ENCODE measurements at regions not wholly inside any gene's neighbourhood (a gene's known extent, or its start where the extent isn't known, plus 50 kb on each side); places are given as distances from the start of the nearest gene placed in this dataset.

- POLR2A ChIA-PET = no interaction called here
- TF ChIP-seq FOSL1 (IDR thresholded peaks at IDR 0.05; ENCODE audit: low read depth) = no peak
- no peak for TF ChIP-seq ZFX (IDR thresholded peaks at IDR 0.05)
Measured at GRCh38 chr9:28832168-28832770, 1259.0 kb upstream of the C9orf72 start.

GRCh38 chr9:28834156-28834555 is 1260.9 kb upstream of the C9orf72 start:
- Histone ChIP-seq H3K9ac (ENCODE audit: low read length) (no peak overlapping the region), H3K79me2 (ENCODE audit: insufficient read depth, low read length) (no peaks in the 10 kb centered on the region), H3K9me3 (ENCODE audit: control insufficient read depth in 1 of 2, insufficient read depth in 1 of 2, low read depth in 1 of 2, low read length in 2 of 2) (peaks cover 0 to 4% of the 10 kb centered on the region in 2 experiments; a peak in 2 of 4 replicates), H4K20me1 (ENCODE audit: insufficient read depth) (no peaks in the 10 kb centered on the region), H3K9me2 (ENCODE audit: insufficient read depth) (no peaks in the 10 kb centered on the region), H3K36me3 (ENCODE audit: control insufficient read depth in 1 of 2, insufficient read depth in 2 of 2, low read length in 2 of 2) (no peaks in the 10 kb centered on the region), H3K27me3 (ENCODE audit: insufficient read depth, low read length) (no peaks in the 10 kb centered on the region), H3K27ac (ENCODE audit: low read depth, low read length) (no peak overlapping the region), H3K4me3 (replicated peaks in 1 of 2; ENCODE audit: low read depth in 1 of 2, low read length in 2 of 2) (no peak overlapping the region), H2AFZ (ENCODE audit: low read depth, low read length, poor library complexity, severe bottlenecking) (no peak overlapping the region), H3K4me2 (ENCODE audit: low read length) (no peak overlapping the region), H3K4me1 (ENCODE audit: control insufficient read depth in 1 of 2, insufficient read depth in 2 of 2, low read length in 2 of 2) (no peaks in the 10 kb centered on the region)
- ATAC-seq (no peak), DNase-seq (ENCODE audit: low read depth, low spot score) (no peak)
- RAD21 ChIA-PET (ENCODE audit: low non-redundant PET in 1 of 2, low total read pairs in 2 of 2, uncharacterized antibody in 2 of 2, unreplicated experiment in 2 of 2) = no interaction called here
- POLR2A ChIA-PET = no interaction called here
- no TSS peak for BruUV-seq (replicated peaks)
- intact Hi-C loops (cut with micrococcal nuclease) = no loop called here
- CTCF ChIA-PET = no interaction called here
- TF ChIP-seq EGR1 (IDR thresholded peaks at IDR 0.05; ENCODE audit: low read depth) (no peak), CBX3 (IDR thresholded peaks at IDR 0.05; ENCODE audit: low read depth) (no peak), YY1 (IDR thresholded peaks at IDR 0.05; ENCODE audit: extremely low read depth, insufficient replicate concordance, low read depth, low read length) (no peak), ZFX (IDR thresholded peaks at IDR 0.05) (no peak), SP1 (IDR thresholded peaks at IDR 0.05; ENCODE audit: low read depth) (no peak), EZH2 (IDR thresholded peaks at IDR 0.05) (no peak), ELF1 (IDR thresholded peaks at IDR 0.05; ENCODE audit: borderline replicate concordance, low read depth) (no peak), TCF7L2 (IDR thresholded peaks at IDR 0.05; ENCODE audit: borderline replicate concordance, extremely low read depth, insufficient read depth, insufficient read length) (no peak), SRF (IDR thresholded peaks at IDR 0.05; ENCODE audit: low read depth) (no peak), MAX (IDR thresholded peaks at IDR 0.05) (no peak), CTCF (IDR thresholded peaks at IDR 0.05 in 2 of 3, conservative IDR thresholded peaks at IDR 0.05 in 1 of 3; ENCODE audit: borderline replicate concordance in 1 of 3, insufficient read depth in 1 of 3, low read depth in 2 of 3, low read length in 2 of 3) (no peak), CEBPB (IDR thresholded peaks at IDR 0.05; ENCODE audit: low read depth) (no peak), FOSL1 (IDR thresholded peaks at IDR 0.05; ENCODE audit: low read depth) (no peak), ZNF274 (IDR thresholded peaks at IDR 0.05; ENCODE audit: low read depth, low read length) (no peak), EZH2phosphoT487 (IDR thresholded peaks at IDR 0.05; ENCODE audit: borderline replicate concordance) (no peak)
- TF ChIP-seq, protein P1, sequence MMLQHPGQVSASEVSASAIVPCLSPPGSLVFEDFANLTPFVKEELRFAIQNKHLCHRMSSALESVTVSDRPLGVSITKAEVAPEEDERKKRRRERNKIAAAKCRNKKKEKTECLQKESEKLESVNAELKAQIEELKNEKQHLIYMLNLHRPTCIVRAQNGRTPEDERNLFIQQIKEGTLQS (IDR thresholded peaks at IDR 0.05) = no peak

More at GRCh38 chr9:28832168-28832770, 1259.0 kb upstream of the C9orf72 start:
- RAD21 ChIA-PET (ENCODE audit: low non-redundant PET in 1 of 2, low total read pairs in 2 of 2, uncharacterized antibody in 2 of 2, unreplicated experiment in 2 of 2) = no interaction called here
- Histone ChIP-seq H2AFZ (ENCODE audit: low read depth, low read length, poor library complexity, severe bottlenecking) (no peak overlapping the region), H3K79me2 (ENCODE audit: insufficient read depth, low read length) (no peaks in the 10 kb centered on the region), H3K27me3 (ENCODE audit: insufficient read depth, low read length) (no peaks in the 10 kb centered on the region), H3K4me1 (ENCODE audit: control insufficient read depth in 1 of 2, insufficient read depth in 2 of 2, low read length in 2 of 2) (no peaks in the 10 kb centered on the region), H3K9me3 (ENCODE audit: control insufficient read depth in 1 of 2, insufficient read depth in 1 of 2, low read depth in 1 of 2, low read length in 2 of 2) (no peaks in the 10 kb centered on the region), H3K36me3 (ENCODE audit: control insufficient read depth in 1 of 2, insufficient read depth in 2 of 2, low read length in 2 of 2) (no peaks in the 10 kb centered on the region), H3K9ac (ENCODE audit: low read length) (no peak overlapping the region), H4K20me1 (ENCODE audit: insufficient read depth) (no peaks in the 10 kb centered on the region), H3K4me2 (ENCODE audit: low read length) (no peak overlapping the region), H3K27ac (ENCODE audit: low read depth, low read length) (no peak overlapping the region), H3K4me3 (replicated peaks in 1 of 2; ENCODE audit: low read depth in 1 of 2, low read length in 2 of 2) (no peak overlapping the region), H3K9me2 (ENCODE audit: insufficient read depth) (no peaks in the 10 kb centered on the region)
- no peak for ATAC-seq
- no TSS peak for BruUV-seq (replicated peaks)
- intact Hi-C loops (cut with micrococcal nuclease) = no loop called here
- no peak for DNase-seq (ENCODE audit: low read depth, low spot score)
- CTCF ChIA-PET = no interaction called here
